C1 segment of cervical spinal cord (tissue), 14 donors: ENCODE measurements at regions not wholly inside any gene's neighbourhood (a gene's known extent, or its start where the extent isn't known, plus 50 kb on each side); places are given as distances from the start of the nearest gene placed in this dataset.
A peak's percentile ranks its signal among the peaks of the same experiment; 100 is the strongest.
"Not testable (repeated sequence)": the region's sequence is repeated elsewhere in the genome, so short reads cannot be mapped to it uniquely, and the experiment has no call there.

ENCODE experiments used
- DNase-seq, 14 donors: peaks; one replicate each; lab custom pipeline; 2025; lab: John Stamatoyannopoulos, UW

DNA sequence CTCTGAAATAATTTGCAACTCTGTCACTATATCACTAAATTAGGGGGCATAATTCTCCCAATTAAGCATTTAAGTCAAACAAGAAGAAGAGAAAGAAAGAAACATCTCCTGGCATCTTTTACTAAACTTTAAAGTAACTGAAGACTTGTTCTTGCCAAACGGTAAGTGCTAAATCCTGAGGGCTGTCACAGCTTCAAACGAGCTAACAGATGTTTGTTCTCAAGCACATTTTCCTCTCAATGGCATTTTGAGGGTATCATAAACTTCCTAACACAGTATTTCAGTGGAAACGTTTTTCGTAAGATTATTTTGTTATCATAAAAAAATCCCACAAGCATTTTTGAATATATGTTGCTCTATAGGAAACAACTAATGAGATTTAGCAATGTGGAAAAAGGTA, 169.5 kb upstream of the TAS2R1 start:
- no peak for DNase-seq

DNA sequence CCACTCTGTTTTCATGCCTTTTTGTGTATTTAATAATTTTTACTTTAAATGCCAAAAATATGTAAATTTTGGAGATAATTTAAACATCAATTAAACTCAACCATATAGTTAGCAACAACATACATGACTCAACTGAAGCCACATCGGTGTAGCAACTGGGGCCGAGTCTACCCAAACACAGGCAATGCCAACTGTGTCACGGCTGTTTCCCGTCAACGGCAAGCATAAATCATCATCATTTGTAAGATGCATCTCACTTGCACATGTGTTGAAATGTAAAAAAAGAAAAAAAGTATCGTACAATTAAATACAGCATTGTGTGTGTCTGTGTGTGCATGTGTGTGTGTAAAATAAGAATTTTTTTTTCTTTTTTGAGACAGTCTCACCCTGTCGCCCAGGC, 160.1 kb upstream of the TAS2R1 start:
- no peak for DNase-seq

DNA sequence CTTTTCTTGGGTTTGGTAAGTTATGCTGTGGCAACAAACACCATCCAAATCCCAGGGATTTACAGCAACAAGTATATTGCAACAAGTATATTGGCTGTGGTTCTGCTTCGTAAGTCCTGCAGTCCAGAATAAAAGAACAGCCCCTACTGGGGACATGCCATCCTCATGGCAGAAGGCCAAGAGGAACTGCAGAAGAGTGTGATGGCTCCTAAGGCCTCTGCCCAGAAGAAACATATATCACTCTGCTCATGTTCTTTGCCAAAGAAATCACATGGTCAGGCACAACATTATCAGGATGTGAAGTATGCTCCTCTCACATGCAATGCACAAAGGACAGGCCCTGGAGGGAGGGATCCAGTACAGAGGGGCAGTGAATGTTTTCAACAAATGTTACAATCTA, 159.6 kb upstream of the TAS2R1 start:
- DNase-seq, result no peak

DNA sequence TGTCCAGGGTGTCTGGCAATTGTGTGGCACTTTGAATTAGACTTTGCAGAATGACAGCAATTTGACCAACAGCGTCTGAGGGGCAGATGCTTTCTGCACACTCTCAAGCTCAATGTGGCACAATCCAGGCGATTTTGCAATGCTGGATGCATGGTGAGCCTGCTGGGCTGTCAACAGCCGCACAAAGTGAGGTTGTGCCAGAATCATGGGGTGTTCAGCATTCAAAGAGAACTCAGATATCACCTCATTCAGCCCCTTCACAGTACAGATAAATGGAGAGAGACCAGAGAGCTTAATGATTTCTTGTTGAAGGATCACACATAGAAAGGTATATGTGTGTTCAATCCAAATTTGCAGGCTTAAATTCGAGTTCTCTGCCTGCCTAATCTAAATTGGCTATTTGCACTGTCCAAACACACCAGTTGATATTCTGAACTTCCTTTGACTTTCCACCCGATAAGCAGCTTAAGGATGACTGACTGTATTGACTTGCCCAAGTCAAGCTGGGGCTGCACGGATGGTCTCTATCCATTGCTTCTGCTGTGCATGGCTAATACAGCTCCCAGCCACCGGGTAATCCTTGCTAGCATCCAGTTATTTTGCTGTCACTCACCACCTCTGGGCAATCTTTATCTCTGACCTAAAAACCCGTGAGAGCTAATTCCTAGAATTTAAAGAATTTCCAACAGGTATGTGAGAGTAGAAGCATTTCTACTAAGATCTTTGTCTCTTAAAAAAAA, 157.9 kb upstream of the TAS2R1 start:
- DNase-seq, result no peak

DNA sequence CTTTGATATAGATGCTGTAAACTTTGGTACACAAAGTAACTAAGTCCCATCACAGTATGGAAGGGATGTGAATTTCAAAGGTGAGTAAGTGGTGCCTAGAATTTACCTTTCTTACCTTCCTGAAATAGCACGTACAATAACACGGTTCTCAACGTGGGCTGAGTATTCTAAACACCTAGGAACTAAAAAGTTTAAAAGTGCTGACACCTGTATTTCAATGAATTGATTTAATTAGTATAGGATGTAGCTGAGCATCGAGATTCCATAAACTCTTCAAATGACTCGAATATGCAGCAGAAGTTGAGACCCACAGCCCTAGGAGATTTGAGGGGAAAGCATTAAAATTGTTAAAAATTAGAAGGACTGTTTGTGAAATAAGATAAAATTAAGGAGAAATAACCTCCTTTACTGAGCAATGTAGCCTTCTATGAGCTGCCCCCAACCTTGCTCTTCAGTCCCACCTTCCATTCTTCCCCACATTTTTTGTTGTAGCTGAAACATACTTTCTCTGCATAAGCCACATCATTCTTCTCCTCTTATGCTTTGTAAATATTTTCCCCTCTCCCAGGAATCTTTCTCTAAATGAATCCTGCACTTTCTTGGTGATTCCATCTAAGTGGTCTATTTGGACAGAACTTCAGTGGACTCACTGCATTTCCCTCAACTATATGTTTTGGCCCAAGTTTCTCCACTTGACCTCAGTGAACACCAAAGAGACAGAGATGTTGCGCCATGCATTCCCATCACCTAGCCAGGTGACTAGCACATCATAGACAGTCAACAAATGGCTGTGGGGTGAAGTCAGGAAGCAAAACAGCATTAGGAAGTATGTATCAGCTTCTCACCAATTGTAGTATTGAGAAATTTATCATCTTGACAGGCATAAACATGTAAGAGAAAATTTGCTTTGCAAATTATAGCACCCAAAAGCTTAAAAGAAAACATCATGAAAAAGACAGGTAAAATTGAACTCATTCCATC, 156.5 kb upstream of the TAS2R1 start:
- no peak for DNase-seq

DNA sequence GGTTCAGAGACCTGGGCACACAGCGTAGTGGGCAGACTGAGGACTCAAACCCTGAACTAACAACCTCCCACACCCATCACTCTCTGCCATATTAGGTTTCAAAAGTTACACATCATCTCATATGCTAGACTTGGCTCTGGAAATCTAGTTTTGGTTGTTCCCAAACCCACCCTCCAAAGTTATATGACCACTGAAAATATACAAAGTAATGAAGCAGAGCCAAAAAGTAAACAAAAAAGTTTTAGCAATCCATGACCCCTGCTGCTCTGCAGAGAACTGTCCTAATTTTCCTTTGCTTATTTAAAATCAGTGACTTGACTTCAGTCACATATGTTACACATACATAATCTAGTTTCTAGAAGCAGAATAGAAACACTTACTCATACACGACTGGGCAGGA, 155.6 kb upstream of the TAS2R1 start:
- no peak for DNase-seq

DNA sequence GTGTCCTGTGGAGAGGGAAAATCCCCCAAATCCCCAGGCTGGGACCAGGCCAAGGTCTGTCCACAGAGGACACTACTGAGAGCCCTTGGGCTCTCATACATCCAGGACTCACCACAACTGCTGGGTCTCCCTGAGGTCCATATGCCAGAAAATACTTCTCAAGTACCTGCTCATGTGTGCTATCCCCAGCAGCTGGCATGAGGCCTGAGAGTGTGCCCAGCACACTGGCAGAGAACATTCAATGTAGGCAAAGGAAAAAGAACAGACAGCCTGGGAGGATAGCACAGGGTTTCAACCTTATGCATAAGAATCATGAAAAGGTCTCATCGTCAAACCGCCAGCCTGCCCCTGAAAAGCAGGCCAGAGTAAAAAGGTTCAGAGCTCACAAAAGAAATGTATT, 154.1 kb upstream of the TAS2R1 start:
- DNase-seq, result no peak

DNA sequence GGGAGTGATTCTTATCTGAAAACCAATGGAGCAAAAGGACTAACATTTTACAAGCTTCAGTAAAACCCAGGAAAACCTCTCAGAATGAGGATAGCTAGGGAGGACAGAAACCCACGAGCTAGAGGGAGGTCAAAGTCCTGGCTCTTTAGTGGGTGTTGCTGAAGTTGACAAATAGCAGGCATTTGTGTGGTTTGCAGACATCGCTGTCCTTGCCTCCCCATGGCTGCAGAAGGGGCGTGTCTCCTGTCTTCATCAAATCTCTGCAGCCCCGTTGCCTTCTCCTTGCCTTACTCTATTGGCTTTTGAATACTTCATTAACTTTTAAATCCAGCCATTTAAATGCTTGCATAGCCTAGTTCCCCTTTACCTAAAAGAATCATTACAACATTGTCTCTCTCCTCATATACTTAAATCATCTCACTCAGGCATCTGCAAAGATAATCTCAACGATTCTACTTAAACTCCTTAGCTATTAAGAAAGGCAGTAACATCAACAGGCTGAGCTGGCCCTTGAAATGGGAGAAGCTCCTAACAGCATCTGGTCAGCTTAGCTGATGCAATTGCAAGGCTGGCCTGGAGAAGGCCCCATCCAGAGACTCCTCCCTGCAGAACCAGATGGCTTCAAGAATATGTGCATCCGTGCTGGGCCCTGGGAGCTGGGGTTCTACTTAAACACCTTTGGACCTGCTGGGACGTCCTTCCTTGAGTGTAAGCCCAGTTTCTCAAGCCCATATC, 152.8 kb upstream of the TAS2R1 start:
- no peak for DNase-seq

DNA sequence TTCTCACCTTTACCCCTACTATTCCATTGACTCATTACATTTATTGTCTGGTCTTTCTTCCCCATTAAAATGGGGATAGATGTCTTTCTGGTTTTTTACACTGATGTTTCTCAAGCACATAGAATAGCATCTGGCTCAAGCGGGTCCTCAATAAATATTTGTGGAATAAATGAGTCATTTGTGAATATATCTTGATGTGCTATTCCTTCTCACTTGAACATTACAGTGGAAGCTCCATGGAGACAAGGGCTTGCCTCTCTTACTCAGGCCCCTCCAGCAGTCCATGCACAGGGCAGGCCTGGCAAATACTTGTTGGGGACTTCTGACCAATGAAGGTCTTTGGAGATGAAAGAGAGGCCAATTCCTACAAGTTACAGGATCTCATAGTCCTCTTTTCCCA, 151.7 kb upstream of the TAS2R1 start:
- no peak for DNase-seq

DNA sequence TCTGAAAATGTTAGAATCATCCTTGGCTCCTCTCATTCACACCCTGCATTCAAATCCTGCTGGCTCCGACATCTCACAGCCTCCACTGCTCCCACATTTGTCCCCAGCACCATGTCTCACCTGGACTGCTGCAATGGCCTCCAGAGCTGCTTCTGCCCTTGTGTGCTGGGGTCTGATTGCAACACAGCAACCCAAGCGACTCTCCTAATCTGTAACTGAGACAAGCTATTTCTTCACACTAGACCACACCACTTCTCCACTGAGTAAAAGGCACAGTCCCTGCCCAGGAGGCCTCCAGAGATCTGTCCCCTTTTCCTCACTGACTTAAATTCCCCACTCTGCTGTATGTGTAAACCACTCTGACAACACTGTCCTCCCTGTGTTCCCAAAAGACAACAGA, 151.1 kb upstream of the TAS2R1 start:
- DNase-seq, result no peak

DNA sequence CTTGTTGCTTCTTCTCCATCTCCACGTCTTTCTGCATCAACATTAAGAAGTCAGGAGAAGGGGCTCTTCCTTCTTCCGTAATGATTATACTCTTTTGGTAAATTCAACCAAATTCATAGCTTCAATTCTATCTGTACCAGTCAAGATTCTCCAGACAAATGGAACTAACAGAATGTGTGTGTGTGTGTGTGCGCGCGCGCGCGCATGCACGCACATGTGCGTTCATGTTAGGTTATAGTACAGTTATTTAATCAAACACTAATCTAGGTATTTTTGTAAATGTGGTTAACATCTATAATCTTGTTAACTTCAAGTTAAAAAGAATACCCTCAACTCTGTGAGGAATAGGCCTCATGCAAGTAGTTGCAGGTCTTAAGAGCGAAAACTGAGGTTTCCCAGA, 150.3 kb upstream of the TAS2R1 start:
- DNase-seq, result no peak

DNA sequence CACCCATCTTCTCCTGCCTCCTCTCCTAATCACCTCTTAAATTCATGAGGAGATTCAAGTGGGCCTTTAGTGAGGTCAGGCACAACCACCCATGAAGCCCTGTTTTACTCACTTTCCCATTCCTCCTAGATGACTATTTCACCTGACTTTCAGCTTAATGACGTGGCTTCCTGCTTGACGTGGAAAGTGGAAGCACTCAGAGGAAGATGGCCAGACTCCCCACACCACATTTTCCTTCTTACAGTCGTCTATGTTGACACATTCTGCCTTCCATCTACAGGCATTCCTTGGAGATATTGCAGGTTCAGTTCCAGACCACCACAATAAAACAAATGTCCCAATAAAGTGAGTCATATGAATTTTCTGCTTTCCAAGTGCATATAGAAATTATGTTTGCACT, 146.4 kb upstream of the TAS2R1 start:
- DNase-seq, result no peak

DNA sequence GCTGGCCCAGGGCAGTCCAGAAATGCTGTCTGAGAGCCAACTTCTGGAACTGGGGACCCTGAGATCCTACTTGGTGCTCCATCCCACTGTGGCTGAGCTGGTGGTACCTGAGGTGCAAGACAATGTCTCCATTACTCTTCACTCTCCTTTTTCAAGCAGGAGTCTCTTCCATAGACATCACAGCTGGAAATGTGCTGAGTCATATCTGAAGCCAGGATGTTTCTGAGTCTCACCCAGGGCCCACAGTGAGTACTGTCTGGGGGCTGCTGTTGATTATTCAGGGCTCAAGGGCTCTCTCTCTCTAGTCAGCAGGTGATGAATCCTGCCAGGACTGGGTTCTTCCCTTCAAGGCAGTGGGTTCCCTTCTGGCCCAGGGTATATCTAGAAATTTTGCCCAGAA, 145.2 kb upstream of the TAS2R1 start:
- DNase-seq, result no peak

DNA sequence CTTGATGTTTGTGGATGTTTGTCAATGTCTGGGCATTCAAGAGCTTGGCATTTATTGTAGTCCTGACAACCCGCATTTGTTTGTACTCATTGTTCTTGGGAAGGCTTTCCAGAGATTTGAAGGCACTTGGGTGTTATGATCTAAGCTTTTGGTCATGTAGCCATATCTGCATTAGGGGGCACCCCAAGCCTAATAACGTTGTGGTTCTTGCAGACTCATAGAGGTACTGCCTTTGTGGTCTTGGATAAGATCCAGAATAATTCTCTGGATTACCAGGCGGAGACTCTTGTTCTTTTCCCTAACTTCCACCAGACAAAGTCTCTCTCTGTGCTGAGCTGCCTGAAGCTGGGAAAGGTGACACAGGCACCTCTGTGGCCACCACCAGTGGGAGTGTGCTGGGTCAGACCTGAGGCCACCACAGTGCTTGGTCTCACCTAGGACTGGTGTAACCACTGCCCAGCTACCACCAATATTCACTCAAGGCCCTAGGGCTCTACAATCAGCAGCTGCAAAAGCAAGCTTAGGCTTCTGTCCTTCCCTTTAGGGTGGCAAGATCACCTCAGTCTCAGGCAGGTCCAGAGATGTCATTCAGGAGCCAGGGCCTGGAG, 144.4 kb upstream of the TAS2R1 start:
- peak in 1 of 14 donors; percentile 22 for DNase-seq

DNA sequence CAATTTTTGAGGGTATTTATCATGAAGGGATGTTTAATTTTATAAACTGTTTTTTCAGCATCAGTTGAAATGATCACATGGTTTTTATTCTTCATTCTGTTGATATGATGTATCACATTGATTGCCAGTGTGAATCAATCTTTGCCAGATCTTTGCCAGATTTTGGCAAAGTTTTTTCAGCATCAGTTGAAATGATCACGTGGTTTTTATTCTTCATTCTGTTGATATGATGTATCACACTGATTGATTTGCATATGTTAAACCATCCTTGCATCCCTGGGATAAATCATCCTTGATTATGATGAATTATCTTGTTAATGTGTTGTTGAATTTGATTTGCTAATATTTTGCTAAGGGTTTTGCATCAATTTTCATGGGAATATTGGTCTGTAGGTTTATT, 140.9 kb upstream of the TAS2R1 start:
- DNase-seq, result no peak

DNA sequence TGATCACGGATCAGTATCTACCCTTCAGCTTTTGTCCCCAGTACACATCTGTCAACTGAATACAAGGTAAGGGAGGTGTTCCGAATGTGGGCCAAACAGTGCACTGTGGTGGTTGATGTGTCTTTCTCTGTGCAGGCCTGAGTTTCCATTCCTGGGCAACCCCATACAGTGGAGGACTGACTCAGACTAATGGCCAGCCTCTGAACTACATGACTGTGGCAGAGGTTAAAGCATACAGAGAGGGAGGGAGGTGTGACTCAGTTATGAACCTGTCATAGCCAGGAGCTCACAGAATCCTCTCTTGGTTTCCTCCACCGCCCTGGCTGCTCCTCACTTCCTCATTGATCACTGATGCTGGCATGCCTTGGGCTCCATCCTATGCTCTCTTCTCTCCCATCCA, 136.4 kb upstream of the TAS2R1 start:
- no peak for DNase-seq

DNA sequence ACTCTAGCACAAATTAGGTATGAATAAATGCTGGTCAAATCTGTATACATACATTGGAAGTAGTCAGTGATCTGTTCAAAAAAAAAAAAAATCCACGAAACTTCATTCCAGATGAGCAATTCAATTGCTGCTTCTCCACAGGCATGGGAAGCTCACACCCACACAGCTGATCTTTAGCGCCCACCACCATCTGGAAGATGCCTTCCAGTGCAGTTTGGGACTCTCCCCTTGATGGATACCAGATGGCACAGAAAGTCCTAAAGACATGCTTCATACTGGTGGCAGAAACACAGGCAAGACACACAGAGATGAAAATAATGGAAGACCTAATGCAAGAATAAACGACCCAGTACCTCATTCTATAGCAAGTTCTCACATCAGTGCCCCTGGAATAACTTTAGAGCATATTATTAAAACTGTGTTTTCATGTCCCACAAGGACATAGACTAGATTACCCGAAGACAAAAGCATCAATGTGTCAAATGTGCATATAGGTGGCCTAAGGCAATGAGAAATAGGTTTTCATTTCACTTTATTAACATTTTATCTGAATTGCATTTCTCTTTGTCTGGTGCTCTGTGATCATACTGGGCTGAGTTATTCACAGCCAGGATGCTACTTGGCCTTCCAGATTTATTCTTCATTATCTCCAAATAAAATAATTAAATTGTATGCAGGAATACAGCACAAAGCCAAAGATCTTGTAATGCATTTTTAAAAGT, 135.4 kb upstream of the TAS2R1 start:
- DNase-seq, result no peak

DNA sequence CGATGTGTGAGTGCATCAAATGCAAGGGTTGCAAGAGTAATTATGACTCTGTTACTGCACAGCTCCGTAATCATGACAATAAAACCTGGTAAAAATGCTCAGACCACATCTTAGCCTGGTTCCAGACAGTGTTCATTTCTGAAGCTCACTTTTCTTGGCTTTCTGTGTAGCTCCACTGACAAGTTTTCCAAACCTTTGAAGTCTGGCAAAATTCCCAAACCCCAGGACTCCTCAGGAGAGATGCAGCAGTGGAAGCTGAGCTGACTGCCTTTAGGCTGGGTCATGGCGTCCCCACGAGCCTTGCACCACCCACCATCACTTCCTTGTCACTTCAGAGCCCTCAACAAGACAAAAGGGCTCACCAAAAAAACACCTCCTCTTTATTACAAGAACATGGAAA, 131.6 kb upstream of the TAS2R1 start:
- DNase-seq, result no peak

DNA sequence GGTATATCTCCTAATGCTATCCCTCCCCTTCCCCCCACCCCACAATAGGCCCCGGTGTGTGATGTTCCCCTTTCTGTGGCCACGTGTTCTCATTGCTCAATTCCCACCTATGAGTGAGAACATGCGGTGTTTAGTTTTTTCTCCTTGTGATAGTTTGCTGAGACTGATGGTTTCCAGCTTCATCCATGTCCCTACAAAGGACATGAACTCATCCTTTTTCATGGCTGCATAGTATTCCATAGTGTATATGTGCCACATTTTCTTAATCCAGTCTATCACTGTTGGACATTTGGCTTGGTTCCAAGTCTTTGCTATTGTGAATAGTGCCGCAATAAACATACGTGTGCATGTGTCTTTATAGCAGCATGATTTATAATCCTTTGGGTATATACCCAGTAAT, 122.5 kb upstream of the TAS2R1 start:
- DNase-seq, result not testable (repeated sequence)

DNA sequence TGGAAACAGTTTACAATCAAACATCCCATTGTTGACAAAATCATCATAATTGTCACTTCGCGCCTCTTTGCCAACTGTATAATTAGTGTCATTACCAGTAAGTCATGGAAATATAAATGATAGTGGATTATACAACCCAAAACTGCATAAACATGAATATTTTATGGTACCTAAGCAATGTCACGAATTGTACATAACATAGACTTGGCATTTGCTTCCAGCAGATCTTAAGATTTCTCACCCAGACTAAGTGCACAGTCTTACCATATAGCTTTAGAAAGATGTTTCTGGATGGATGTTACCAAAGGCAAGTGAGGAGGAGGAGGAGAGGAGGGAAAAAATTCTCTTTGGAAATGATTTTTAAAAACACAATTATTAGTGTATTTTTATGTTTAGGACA, 113.4 kb upstream of the TAS2R1 start:
- no peak for DNase-seq

DNA sequence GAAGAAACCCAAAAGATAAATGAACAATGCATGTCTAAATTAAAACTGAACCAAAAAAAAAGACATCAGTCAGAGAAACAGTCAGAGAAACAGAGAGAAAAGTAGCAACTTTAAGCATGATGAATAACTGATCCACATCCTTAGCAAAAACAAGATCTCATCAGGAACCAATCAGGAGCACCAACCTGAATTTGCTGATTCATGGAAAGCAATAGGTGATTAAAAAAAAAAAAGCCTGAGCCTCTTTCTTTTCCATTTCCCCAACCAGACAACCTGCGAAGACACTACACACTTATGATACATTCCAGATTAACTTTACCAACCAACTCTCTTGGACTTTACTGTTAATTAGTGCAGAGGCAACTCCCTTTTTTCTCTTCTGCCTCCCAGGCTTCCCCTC, 112.7 kb upstream of the TAS2R1 start:
- no peak for DNase-seq
